ENCODE measurements at regions not wholly inside any gene's neighbourhood (a gene's known extent, or its start where the extent isn't known, plus 50 kb on each side); places are given as distances from the start of the nearest gene placed in this dataset.

DNA sequence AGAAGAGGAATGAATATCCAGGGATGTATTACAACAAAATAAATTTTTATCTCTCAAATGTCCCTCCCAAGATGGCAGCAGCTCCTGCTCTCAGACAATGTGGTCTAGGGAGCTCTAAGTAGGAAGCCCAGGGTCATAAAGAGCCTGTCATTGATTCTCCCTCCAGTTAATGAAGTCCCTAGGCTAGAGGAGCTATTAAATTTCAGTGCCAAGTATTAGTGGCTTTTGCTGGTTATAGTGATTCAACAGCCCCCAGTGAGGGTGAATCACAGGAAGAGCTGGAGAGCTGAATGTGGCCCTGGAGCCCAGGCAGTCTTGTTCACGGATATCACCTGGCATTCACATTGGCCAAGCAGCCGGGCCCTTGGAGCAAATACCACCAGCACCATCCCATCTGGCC is 109.8 kb upstream of the YPEL5 start:
- Mint-ChIP-seq H3K27me3 (peaks cover 16% of the 10 kb centered on the region), H3K27ac (no peak overlapping the region), H3K9me3 (ENCODE audit: insufficient read depth) (no peaks in the 10 kb centered on the region), H3K4me1 (no peaks in the 10 kb centered on the region), H3K4me3 (no peak overlapping the region)
- Histone ChIP-seq H3K9me3 (ENCODE audit: control extremely low read depth in 1 of 3, control insufficient read depth in 2 of 3, insufficient read depth in 1 of 3, low read length in 2 of 3) (no peaks in the 10 kb centered on the region), H3K4me2 (replicated peaks; ENCODE audit: low read depth, low read length, poor library complexity, severe bottlenecking) (no peak overlapping the region), H3K4me1 (ENCODE audit: control insufficient read depth in 2 of 2, insufficient read depth in 2 of 2, low read length in 2 of 2) (no peaks in the 10 kb centered on the region), H3K79me2 (ENCODE audit: control insufficient read depth, insufficient read depth, low read length) (no peaks in the 10 kb centered on the region), H3K27ac (ENCODE audit: low read length in 2 of 2) (no peak overlapping the region), H3K4me3 (ENCODE audit: control extremely low read depth in 1 of 5, extremely low read depth in 1 of 5, insufficient read depth in 1 of 5, low read depth in 2 of 5, low read length in 4 of 5) (no peak overlapping the region), H2AFZ (ENCODE audit: insufficient read depth, low read depth, low read length, poor library complexity, severe bottlenecking) (no peak overlapping the region), H3K36me3 (replicated peaks in 1 of 2; ENCODE audit: control extremely low read depth in 1 of 2, control insufficient read depth in 1 of 2, extremely low read depth in 1 of 2, insufficient read depth in 2 of 2, low read length in 1 of 2) (no peaks in the 10 kb centered on the region), H3K9ac (ENCODE audit: low read length) (no peak overlapping the region), H4K20me1 (ENCODE audit: control insufficient read depth, insufficient read depth, low read length, poor library complexity, severe bottlenecking) (no peaks in the 10 kb centered on the region), H3K27me3 (replicated peaks in 1 of 4; ENCODE audit: control extremely low read depth in 1 of 4, control insufficient read depth in 3 of 4, insufficient read depth in 4 of 4, low read length in 3 of 4) (no peaks in the 10 kb centered on the region)
- DNase-seq (no peak), ATAC-seq (ENCODE audit: low read depth) (no peak)
- CTCF ChIA-PET, result no interaction called here
- TF ChIP-seq, protein P1, sequence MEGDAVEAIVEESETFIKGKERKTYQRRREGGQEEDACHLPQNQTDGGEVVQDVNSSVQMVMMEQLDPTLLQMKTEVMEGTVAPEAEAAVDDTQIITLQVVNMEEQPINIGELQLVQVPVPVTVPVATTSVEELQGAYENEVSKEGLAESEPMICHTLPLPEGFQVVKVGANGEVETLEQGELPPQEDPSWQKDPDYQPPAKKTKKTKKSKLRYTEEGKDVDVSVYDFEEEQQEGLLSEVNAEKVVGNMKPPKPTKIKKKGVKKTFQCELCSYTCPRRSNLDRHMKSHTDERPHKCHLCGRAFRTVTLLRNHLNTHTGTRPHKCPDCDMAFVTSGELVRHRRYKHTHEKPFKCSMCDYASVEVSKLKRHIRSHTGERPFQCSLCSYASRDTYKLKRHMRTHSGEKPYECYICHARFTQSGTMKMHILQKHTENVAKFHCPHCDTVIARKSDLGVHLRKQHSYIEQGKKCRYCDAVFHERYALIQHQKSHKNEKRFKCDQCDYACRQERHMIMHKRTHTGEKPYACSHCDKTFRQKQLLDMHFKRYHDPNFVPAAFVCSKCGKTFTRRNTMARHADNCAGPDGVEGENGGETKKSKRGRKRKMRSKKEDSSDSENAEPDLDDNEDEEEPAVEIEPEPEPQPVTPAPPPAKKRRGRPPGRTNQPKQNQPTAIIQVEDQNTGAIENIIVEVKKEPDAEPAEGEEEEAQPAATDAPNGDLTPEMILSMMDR (IDR thresholded peaks at IDR 0.05), result no peak
- TF ChIP-seq EZH2 (IDR thresholded peaks at IDR 0.05; ENCODE audit: borderline replicate concordance, insufficient read depth, low read depth, low read length, poor library complexity, severe bottlenecking), result no peak
- POLR2A ChIA-PET, result no interaction called here
- intact Hi-C loops (cut with micrococcal nuclease), result no loop called here
- no CpG with 5 or more reads among the region's 2 CpGs for WGBS (ENCODE audit: insufficient coverage)

- no CpG with 5 or more reads among the region's 3 CpGs for WGBS (ENCODE audit: insufficient coverage)
- no peak overlapping the region for H3K4me3 Mint-ChIP-seq
- H3K9me3 ChIP-seq (ENCODE audit: control extremely low read depth in 1 of 3, control insufficient read depth in 2 of 3, insufficient read depth in 1 of 3, low read length in 2 of 3), result no peaks in the 10 kb centered on the region
Measured at GRCh38 chr2:30038419-30038818, 108.4 kb upstream of the YPEL5 start.

More at GRCh38 chr2:30038419-30038818, 108.4 kb upstream of the YPEL5 start:
- no peak overlapping the region for H3K4me2 ChIP-seq (replicated peaks; ENCODE audit: low read depth, low read length, poor library complexity, severe bottlenecking)
- H3K9ac ChIP-seq (ENCODE audit: low read length), result no peak overlapping the region
- peaks cover 12% of the 10 kb centered on the region for H3K27me3 Mint-ChIP-seq
- H3K9me3 Mint-ChIP-seq (ENCODE audit: insufficient read depth), result no peaks in the 10 kb centered on the region
- TF ChIP-seq, protein P1 (IDR thresholded peaks at IDR 0.05), result no peak
- TF ChIP-seq EZH2 (IDR thresholded peaks at IDR 0.05; ENCODE audit: borderline replicate concordance, insufficient read depth, low read depth, low read length, poor library complexity, severe bottlenecking), result no peak
- H4K20me1 ChIP-seq (ENCODE audit: control insufficient read depth, insufficient read depth, low read length, poor library complexity, severe bottlenecking), result no peaks in the 10 kb centered on the region
- no peak overlapping the region for H3K27ac Mint-ChIP-seq
- no peaks in the 10 kb centered on the region for H3K36me3 ChIP-seq (replicated peaks in 1 of 2; ENCODE audit: control extremely low read depth in 1 of 2, control insufficient read depth in 1 of 2, extremely low read depth in 1 of 2, insufficient read depth in 2 of 2, low read length in 1 of 2)
- ATAC-seq (ENCODE audit: low read depth), result no peak
- no peak for DNase-seq
- ChIA-PET POLR2A (no interaction called here), CTCF (no interaction called here)
- no peaks in the 10 kb centered on the region for H3K4me1 ChIP-seq (ENCODE audit: control insufficient read depth in 2 of 2, insufficient read depth in 2 of 2, low read length in 2 of 2)
- H3K27ac ChIP-seq (ENCODE audit: low read length in 2 of 2), result no peak overlapping the region
- H3K4me1 Mint-ChIP-seq, result no peaks in the 10 kb centered on the region
- no peak overlapping the region for H2AFZ ChIP-seq (ENCODE audit: insufficient read depth, low read depth, low read length, poor library complexity, severe bottlenecking)
- H3K79me2 ChIP-seq (ENCODE audit: control insufficient read depth, insufficient read depth, low read length), result no peaks in the 10 kb centered on the region
- intact Hi-C loops (cut with micrococcal nuclease), result no loop called here
- H3K27me3 ChIP-seq (replicated peaks in 1 of 4; ENCODE audit: control extremely low read depth in 1 of 4, control insufficient read depth in 3 of 4, insufficient read depth in 4 of 4, low read length in 3 of 4), result no peaks in the 10 kb centered on the region
- no peak overlapping the region for H3K4me3 ChIP-seq (ENCODE audit: control extremely low read depth in 1 of 5, extremely low read depth in 1 of 5, insufficient read depth in 1 of 5, low read depth in 2 of 5, low read length in 4 of 5)
